HG02938 (cell line): ENCODE measurements at regions not wholly inside any gene's neighbourhood (a gene's known extent, or its start where the extent isn't known, plus 50 kb on each side); places are given as distances from the start of the nearest gene placed in this dataset.
"Not testable (repeated sequence)": the region's sequence is repeated elsewhere in the genome, so short reads cannot be mapped to it uniquely, and the experiment has no call there.

Source experiments
- ATAC-seq: cut with Tn5 transposase; IDR thresholded peaks from one replicate; pipeline ENCODE4 v1.9.1; 2021; ENCODE audit warnings: mild to moderate bottlenecking, moderate library complexity; ENCODE audit not compliant: unreplicated experiment

DNA sequence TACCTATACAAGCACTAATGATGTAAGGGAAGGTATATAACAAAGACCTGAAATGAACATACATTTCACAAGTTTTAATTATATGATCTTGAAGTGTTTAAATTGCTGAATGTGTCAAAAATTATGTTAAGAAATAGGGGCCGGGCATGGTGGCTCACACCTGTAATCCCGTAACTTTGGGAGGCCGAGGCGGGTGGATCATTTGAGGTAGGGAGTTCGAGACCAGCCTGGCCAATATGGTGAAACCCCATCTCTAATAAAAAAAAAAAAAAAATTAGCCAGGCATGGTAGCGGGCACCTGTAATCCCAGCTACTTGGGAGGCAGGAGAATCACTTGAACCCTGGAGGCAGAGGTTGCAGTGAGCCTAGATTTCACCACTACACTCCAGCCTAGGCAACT lies 537.4 kb upstream of the STEAP1 start:
- ATAC-seq = not testable (repeated sequence)

DNA sequence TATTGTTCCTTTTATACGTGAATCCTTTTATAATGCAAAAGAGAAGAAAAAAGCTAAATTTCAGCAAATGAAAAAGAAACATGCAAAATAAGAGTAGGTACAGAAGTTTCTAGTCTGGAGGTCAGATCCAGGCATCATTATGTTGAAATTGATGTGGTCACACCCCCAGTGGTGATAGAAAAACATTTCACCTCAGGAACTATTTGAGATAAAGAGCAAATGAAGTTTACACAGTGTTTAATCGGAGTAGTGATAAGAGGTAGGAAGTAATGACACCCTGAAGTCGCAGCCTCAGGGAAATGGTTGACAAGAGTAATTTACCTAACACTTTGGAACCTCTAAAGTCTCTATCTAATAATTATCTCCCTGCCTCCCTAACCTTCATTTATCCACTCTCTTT lies 536.0 kb upstream of the STEAP1 start:
- no peak for ATAC-seq

DNA sequence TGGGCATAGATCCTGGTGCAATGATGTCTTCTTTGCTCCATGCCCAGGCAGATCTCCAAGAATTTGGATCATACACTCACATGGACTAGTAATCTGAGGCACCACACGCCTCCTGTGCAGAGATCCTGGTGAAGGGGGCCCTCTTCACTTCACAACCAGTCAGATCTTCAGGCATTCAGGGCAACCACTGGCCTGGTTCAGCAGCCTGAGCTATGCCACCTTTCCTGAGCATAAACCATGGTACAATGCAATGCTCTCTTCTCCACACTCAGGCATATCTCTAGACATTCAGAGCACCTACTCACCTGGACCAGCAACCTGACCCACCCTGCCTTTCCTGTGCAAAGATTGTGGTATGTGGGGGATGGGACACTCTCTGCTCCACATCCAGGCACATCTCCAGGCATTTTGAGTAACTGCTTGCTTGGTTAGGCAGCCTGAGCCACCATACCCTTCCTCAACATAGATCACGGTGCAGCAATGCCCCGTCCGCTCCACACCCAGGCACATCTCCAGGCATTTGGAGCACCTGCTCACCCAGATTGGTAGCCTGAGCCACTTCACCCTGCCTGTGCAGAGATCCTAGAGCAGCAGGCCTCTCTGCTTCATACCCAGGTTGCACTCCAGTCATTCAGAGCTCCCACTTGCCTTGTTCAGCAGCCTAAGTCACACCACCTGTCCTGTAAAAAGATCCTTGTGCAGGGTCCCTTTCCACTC lies 532.2 kb upstream of the STEAP1 start:
- ATAC-seq = no peak

DNA sequence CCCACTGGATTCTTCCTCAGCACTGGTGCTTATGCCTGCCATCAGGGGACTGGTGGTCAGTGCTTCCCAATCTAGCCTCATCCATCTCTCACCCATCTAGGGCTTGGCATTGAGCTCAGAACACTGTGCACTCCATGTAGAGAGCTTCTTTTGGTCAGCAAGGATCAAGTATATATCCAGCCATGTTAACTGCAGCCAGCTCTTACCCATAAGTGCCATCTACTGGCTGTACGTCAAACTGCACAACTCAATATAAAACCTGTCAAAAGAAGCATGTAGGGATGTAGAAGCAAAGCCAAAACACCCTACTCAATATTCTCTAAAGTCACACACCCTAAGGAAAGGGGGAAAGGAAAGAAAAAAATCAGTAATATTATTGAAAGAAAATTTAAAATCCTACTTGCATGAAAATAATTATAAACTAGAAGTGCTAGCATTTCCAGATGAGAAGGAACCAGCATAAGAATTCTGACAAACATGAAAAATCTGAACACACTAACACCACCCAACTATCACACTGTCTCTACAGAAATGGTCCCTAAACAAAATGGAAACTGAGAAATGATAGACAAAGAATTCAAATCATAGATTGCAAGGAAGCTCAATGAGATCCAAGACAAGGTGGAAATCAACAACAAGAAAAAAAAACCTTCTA lies 531.1 kb upstream of the STEAP1 start:
- peak; percentile 97 for ATAC-seq

DNA sequence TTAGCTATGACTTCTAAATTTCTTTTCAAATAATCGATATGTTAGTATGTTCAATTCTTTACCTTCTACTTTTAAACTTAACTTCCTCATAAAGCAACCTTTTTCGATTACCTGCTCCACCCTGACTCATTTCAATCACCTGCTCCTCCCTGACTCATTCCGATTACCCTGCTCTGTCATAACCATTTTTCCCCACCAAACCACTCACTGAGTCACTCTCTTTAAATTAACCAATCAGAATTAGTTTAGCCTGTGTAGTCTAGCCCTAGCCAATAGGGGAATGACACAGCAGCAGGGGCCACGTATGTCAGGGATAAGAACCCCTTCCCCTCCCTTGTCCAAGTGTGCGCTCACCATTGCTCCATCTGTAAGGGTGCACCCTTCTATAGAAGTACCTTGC lies 530.1 kb upstream of the STEAP1 start:
- ATAC-seq = not testable (repeated sequence)

DNA sequence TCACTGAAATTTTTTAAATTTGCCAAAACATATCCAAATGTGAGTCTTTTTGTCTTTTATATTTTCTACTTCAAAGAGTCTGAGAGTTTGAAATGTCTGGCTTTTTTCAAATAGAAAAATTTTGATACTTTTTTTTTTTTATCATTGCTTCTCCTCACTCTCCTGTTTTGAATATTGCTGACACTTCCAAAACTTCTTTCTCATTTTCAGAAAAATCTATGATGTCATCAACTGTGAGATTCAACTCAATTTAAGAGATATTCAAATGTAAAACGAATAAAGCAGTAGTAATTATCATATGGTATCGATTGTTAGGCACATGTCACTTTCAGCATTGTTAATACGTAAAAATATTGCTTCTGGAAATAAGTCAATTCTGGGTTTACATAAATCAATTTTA lies 505.8 kb upstream of the STEAP1 start:
- ATAC-seq = no peak

DNA sequence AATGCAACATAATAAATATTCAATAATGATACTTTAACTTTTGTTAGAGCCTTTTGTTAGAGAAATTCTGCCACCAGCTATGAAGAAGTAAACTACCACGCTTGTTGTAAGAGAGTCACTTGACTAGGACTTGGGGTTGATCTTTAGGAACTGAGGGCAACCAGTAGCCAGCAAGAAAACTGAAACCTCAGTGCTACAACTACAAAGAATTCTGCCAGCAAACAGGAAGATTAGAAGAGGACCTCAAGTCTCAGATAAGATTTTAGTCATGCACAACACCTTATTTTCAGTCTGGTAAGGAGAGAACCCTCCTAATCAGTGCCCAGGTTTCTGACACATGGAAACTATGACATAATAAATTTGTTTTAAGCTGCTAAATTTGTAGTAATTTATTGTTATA lies 498.3 kb upstream of the STEAP1 start:
- ATAC-seq = no peak

DNA sequence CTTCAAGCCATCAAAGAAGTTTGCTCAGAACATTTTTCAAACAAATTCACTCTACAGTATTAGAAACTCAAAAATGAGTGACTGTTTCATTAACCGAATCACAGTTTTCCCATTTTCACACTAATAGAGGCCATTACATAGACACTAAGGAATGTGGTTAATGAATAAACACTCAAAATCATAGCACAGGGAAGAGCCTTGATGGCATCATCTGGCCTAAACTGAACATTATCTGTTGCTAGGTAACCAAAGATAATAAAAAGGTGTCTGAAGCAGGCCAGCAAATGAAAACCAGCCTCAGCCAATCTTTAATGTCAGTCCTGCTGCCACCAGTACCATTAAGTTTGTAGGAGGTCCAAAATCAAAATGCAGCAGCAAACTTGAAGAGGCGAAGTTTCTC lies 492.4 kb upstream of the STEAP1 start:
- no peak for ATAC-seq

DNA sequence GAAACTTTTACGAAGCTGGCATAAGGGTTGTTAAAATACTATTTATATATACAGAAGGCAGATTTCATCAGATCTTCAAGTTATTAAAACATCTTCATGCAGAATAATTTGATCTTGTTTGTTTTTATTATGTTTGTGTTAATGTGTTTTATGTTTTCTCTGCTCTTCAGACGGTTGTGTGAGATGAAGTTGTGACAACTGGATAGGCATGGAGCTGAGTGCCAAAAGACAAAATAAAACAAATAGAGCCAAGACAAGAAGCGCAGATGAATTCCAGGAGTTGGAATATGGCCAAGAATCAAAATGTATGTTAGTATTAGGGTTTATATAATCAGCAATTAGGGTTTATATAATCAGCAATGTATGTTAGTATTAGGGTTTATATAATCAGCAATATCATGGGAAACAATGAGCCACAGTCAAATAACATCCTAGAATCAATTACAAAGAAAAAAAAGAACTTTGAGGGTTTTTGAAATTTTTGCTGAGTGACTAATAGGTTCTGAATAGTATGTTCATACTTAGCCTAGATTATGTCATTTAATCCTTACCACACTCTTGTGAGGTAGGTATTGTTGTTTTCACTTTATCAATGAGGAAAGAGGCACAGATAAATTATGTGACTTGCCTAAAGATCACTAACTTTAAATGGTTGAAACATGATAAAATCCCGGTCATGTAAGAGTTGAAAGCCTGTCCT lies 488.0 kb upstream of the STEAP1 start:
- ATAC-seq = no peak

DNA sequence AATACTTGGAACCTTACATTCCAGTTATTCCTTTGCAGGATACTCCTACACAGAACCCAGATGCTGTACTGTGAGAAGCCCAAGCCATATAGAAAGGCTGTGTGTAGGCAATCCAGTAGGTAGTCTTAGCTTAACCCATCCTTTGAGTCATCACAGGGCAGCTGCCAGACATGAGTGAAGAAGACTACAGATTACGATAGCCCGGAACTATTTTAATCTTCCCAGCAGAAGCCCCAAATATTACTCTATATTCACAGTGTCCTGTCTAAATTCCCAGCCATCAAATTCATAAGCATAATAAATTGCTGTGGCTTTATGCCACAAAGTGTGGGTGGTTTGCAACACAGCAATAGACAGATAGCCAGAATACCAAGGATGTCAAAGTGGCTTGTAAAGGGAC lies 474.1 kb upstream of the STEAP1 start:
- ATAC-seq = no peak

DNA sequence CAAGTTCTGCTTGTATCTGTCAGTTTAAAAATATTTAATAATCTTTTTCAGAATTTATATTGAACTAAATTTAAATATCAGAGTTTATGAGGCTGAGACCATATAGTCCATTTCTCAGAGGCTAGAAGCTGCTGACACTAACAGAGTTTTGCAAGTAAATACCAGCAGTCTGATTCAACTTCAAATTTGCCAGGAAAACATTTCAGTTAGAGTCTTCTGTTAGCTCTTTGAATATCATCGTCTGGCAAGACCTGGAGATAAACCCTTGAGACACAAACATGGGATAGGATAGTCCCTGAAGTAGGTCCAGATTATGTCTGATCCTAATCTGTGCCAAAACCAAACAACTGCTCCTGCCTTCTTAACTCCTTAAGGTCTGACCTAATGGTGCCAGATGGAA lies 472.8 kb upstream of the STEAP1 start:
- ATAC-seq = no peak

DNA sequence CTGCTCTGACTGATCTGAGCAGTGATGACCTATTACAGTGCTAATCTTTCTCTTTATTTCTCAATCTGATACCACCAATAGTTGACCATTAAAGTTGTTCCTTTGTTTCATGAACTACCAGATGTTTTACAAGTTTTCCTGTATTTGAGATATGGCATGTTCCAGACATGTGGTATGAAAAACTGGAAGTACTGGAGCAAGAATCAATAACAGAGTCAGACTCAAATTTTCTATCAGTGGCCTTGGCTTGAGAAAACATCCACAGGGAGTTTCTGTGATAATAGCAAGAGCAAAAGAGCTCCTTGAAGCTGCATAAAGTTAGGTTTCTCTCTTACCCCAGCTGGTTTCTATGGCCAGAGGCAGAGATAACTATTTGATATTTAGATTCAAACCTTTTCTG lies 469.0 kb upstream of the STEAP1 start:
- ATAC-seq = no peak

DNA sequence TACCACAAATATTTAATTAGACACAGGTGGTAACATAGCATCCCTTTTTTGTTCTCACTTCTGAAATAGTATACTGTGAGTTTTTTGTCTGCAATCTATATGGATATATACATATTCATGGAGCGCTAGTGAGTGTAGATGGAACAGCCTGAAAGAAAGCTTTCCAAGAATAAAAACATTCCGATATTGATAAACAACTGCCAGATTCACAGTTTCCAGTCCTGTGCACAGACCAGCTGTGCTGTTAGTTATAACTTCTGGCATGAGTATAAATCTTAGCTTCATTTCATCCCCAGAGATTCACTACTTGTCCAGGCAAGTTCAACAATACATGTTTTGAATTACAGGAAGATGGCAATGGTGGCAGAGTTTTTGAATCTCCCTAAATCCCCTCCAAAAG lies 467.1 kb upstream of the STEAP1 start:
- ATAC-seq = no peak

DNA sequence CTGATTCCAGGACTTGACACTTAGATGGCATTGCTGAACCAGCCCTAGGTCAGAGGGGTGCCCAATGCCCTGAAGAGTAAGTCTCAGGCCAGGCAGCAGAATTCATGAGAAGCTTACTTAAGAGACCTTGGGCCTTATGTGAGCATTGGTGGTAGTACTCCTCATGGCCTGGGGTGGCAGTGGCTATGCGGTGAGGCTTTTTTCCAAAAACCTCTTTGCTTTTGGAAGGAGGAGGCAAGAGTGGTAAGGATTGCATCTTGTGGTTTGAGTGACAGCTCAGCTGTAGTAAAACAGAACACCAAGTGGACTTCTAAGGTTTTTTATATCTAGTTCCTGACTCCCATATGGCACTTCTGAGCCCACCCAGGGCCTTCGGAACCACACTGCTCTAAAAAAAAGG lies 459.0 kb upstream of the STEAP1 start:
- no peak for ATAC-seq

DNA sequence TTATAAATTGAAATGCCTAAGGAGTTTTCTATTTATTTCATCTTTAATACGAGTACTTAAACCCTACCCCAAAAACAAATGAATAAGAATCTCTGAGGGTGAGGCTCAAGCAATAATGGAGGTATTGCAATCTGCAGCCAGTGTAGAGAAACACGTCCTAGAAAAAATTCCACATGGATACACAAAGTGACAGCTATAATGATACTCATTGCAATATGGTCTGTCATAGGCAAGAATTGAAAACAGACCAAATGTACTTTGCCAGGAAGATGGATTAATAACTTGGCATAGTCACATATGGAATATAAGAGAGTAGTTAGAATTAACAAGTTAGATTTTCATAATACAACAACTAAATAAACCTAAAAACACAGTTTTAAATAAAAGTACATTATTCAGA lies 440.1 kb upstream of the STEAP1 start:
- no peak for ATAC-seq

DNA sequence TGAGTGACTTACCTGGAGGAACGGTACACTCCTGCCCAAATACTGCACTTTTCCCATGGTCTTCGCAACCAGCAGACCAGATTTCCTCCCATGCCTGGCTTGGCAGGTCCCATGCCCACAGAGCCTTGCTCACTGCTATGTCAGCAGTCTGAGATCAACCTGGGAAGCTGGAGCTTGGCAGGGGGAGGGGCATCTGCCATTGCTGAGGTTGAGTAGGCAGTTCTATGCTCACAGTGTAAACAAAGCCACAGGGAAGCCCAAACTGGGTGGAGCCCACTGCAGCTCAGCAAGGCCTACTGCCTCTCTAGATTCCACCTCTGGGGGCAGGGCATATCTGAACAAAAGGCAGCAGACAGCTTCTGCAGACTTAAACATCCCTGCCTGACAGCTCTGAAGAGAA lies 435.3 kb upstream of the STEAP1 start:
- ATAC-seq = not testable (repeated sequence)

DNA sequence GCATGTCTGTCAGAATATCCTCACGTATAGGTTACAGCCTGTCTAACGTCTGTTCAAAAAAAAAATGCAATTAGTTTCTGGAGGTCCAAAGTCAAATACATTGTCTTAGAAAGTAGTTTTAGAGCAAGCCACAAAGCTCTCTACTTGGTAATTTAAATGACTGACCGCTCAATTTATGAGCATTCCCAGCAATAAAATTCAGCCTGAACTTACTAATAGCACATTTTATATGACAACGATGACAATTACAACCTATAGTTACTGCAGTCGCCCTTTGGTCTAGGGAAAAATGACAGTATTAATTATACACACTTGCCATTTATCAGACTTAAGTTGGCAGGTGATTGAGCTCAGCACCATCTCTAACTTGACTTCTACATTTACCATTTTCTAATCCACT lies 425.8 kb upstream of the STEAP1 start:
- ATAC-seq = no peak

DNA sequence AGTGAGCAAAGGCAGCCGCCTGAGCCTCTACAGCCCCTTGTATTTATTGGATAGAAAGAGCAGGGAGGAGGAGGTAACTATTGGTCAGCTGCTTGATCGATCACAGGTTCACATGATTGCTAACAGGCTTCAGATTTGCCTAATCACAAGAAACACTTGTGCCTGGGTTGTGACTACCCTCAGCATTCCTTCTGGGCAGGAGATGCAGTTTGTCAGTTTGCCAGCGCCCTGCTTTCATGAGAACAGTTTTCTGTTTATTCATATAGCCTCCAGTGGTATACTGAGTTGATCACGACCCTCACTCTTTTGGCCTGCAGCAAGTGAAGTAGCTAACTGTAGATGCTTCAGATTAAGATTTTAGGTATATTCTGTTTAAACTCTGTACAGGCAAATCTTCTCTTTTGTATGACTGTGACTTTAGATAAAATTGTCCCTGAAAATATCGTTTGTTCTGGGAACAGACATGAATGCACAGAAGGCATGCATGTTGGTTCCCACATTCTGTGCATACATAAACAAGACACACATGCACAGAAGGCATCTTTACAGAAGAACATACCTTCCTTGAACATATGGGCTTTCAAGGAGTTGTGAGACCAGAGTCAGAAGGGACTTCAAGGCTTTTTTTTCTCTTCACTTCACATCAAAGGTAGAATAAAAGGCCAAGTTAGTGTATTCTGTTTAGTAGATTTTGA lies 422.4 kb upstream of the STEAP1 start:
- ATAC-seq = no peak

DNA sequence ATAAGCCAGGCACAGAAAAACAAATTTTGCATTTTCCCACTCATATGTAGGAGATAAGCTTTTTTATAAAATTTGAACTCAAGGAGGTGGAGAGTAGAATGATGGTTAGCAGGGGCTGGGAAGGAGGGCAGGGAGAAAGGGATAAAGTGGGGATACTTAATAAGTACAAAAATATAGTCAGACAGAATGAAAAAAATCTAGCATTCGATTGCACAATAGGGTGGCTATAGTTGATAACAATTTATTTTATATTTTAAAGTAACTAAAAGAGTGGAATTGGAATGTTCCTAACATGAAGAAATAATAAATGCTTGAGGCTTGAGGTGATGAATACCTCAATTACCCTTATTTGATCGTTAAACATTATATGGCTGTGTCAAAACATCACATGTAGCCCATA lies 415.7 kb upstream of the STEAP1 start:
- no peak for ATAC-seq

DNA sequence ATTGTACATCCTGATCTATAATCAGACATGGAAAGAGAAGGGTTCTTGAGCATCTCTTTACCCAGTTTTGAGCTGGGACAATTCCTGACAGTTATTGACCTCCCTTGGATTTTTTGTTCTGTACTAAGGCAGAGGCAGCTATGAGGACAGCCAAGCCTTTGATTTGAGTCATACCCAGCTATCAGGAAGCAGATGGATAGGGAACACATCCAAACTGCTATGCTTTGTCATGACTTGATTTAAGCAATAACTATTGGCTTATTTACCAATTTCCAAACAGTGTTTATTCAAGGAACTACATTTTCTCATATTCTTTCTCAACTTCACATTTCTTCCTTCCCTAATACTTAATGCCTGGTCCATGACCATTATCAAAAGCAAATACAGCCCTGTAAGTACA lies 396.4 kb upstream of the STEAP1 start:
- no peak for ATAC-seq

DNA sequence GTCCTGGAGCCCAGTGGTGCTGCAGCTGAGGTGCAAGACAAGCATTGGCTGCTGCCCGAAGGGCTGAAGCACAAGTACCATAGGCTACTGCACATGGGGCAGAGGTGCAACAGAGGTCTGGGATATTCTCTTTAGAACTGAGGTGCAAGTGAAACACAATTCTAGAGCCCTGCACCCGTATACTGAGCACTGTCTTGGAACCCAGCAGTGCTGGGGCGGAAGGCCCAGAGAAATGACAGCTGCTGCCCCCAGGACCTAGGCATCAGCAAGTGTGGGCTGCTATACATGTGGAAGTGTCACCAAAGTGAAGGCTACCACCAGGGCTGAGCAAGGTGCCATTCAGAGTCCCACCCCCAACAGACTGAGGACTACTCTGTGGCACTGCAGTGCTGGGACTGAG lies 393.6 kb upstream of the STEAP1 start:
- no peak for ATAC-seq

DNA sequence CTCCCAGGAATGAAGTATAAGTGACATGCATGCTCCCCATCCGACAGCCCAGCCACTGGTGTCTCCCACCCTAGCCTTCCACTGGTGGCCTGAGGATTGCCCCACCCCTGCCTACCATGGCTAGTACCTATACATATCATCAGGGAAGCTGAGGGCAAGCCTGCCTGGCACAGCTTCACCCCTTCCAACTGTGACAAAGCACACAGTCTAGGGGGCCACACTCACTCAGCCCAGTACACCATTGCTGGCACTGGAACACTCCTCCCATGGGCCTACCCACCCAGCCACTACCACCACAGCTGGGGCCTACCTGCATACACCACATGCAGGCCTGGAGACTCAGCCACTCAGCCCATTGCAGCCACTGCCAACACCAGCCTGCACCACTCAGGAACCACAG lies 393.1 kb upstream of the STEAP1 start:
- ATAC-seq = no peak
